Activated CD4-positive, alpha-beta T cell treated with anti-CD3 and anti-CD28 coated beads, Interleukin-2, amount 50 U/mL, for 48 hours (primary cell): ENCODE measurements at regions not wholly inside any gene's neighbourhood (a gene's known extent, or its start where the extent isn't known, plus 50 kb on each side); places are given as distances from the start of the nearest gene placed in this dataset.

Experiments
- DNase-seq, 2 experiments: peaks; one replicate each; pipeline ENCODE4 v3.0.0-alpha.2; 2020

- no peak for DNase-seq
Observed at GRCh38 chr4:20302336-20302735, 50.6 kb downstream of the SLIT2 start.

- DNase-seq: no peak
Observed at GRCh38 chr4:20305976-20306375, 54.3 kb downstream of the SLIT2 start.

- no peak for DNase-seq
Observed at GRCh38 chr4:20311856-20312255, 60.2 kb downstream of the SLIT2 start.

GRCh38 chr4:20313237-20314030 is 61.7 kb downstream of the SLIT2 start:
- peak; percentile 5 to 7 for DNase-seq

GRCh38 chr4:20317424-20317985 is 65.8 kb downstream of the SLIT2 start:
- DNase-seq: no peak

- no peak for DNase-seq
Observed at GRCh38 chr4:20318001-20318908, 66.5 kb downstream of the SLIT2 start.

- no peak for DNase-seq
Observed at GRCh38 chr4:20318909-20319277, 67.2 kb downstream of the SLIT2 start.

GRCh38 chr4:20319825-20320612 is 68.3 kb downstream of the SLIT2 start:
- no peak for DNase-seq

GRCh38 chr4:20323991-20324390 is 72.3 kb downstream of the SLIT2 start:
- no peak for DNase-seq

- DNase-seq: no peak
Observed at GRCh38 chr4:20326460-20326859, 74.8 kb downstream of the SLIT2 start.

GRCh38 chr4:20326977-20327376 is 75.3 kb downstream of the SLIT2 start:
- DNase-seq: no peak

- no peak for DNase-seq
Observed at GRCh38 chr4:20327808-20328207, 76.1 kb downstream of the SLIT2 start.

- no peak for DNase-seq
Observed at GRCh38 chr4:20331642-20332041, 79.9 kb downstream of the SLIT2 start.

GRCh38 chr4:20333141-20333715 is 81.5 kb downstream of the SLIT2 start:
- no peak for DNase-seq

- no peak for DNase-seq
Observed at GRCh38 chr4:20337261-20337664, 85.6 kb downstream of the SLIT2 start.

- DNase-seq: no peak
Observed at GRCh38 chr4:20338841-20339240, 87.1 kb downstream of the SLIT2 start.

- no peak for DNase-seq
Observed at GRCh38 chr4:20341134-20341738, 89.5 kb downstream of the SLIT2 start.

GRCh38 chr4:20347531-20347930 is 95.8 kb downstream of the SLIT2 start:
- DNase-seq: no peak

- DNase-seq: no peak
Observed at GRCh38 chr4:20348411-20348810, 96.7 kb downstream of the SLIT2 start.

GRCh38 chr4:20351360-20352162 is 99.9 kb downstream of the SLIT2 start:
- no peak for DNase-seq

- no peak for DNase-seq
Observed at GRCh38 chr4:20352163-20352431, 100.4 kb downstream of the SLIT2 start.
